ENCODE measurements at regions not wholly inside any gene's neighbourhood (a gene's known extent, or its start where the extent isn't known, plus 50 kb on each side); places are given as distances from the start of the nearest gene placed in this dataset.

DNA sequence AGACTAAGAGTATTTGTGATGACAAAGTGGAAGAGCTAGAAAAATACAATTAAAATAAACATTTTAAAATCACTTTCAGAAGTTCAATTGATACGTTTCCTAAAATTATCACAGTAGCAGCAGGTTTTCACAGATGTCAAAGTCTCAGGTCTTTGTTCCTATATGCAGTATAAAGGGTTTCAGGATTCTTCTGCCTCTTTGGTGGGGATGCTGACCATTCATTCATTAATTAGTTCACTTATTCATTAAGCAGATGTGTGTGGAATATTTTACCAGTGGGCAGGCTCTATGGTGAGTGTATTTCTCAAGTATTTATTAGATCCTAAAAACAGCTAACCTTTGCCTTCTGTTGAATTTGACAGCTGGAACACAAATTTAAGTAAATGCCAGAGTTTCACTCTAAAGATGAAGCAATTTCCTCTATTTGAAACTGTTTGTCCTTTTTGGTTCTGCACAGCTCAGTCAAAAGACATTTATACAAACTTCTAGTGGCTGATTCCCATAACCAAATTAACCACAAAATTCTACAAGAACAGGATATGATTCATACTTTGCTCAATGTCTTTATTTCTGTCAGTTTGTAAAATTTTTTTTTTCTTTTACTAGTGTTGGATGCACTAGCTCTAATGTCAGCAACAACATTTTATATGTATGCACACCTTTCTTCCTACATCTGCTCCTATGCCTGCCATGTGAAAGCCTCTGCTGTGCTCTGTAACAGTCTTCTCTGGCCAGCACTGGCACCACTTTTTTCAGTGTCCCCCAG is 75.9 kb upstream of the PRR16 start:
- in situ Hi-C loops (cut with MboI; ENCODE audit: low pct_unique_long_range_greater_than_20kb, low sequenced_read_pairs, unreplicated experiment), result no loop called here
- TF ChIP-seq, protein P1, sequence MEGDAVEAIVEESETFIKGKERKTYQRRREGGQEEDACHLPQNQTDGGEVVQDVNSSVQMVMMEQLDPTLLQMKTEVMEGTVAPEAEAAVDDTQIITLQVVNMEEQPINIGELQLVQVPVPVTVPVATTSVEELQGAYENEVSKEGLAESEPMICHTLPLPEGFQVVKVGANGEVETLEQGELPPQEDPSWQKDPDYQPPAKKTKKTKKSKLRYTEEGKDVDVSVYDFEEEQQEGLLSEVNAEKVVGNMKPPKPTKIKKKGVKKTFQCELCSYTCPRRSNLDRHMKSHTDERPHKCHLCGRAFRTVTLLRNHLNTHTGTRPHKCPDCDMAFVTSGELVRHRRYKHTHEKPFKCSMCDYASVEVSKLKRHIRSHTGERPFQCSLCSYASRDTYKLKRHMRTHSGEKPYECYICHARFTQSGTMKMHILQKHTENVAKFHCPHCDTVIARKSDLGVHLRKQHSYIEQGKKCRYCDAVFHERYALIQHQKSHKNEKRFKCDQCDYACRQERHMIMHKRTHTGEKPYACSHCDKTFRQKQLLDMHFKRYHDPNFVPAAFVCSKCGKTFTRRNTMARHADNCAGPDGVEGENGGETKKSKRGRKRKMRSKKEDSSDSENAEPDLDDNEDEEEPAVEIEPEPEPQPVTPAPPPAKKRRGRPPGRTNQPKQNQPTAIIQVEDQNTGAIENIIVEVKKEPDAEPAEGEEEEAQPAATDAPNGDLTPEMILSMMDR (IDR thresholded peaks at IDR 0.05; ENCODE audit: extremely low read depth, insufficient read depth, missing control alignments), result no peak
- no peak for DNase-seq (ENCODE audit: low spot score)

DNA sequence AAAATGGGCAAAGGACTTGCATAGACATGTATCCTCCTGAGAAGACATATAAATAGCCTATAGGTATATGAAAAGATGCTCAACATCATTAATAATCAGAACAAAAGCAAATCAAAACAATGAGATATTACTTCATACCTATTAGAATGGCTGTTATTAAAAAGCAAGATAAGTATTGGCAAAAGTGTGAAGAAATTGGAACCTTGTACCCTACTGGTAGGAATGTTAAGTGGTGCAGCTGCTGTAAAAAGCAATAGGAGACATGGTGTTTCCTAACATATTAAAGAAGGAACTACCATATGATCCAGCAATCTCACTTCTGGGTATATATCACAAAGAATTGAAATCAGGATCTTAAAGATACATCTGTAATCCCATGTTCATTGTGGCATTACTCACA is 69.8 kb upstream of the PRR16 start:
- TF ChIP-seq, protein P1 (IDR thresholded peaks at IDR 0.05; ENCODE audit: extremely low read depth, insufficient read depth, missing control alignments), result no peak
- in situ Hi-C loops (cut with MboI; ENCODE audit: low pct_unique_long_range_greater_than_20kb, low sequenced_read_pairs, unreplicated experiment), result no loop called here
- DNase-seq (ENCODE audit: low spot score), result no peak

DNA sequence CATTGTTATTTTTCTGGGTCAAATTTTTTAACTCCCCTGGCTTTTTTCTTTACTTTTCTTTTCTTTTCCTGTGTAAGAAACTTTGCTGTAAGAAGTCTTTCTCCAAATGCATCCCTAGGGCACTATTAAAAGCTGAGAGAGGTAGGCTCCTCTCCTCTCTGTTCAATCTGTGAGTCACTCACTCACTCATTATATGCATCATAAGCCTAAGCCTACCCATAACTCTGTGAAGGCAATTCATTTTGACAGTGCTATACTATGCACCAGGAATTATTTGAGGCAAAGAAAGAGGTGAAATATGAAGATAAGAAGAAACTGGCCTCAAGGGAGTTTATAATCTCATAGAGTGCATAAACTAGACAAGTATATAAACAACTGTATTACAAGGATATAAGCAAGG is 67.9 kb upstream of the PRR16 start:
- in situ Hi-C loops (cut with MboI; ENCODE audit: low pct_unique_long_range_greater_than_20kb, low sequenced_read_pairs, unreplicated experiment), result no loop called here
- no peak for DNase-seq (ENCODE audit: low spot score)
- TF ChIP-seq, protein P1 (IDR thresholded peaks at IDR 0.05; ENCODE audit: extremely low read depth, insufficient read depth, missing control alignments), result no peak

DNA sequence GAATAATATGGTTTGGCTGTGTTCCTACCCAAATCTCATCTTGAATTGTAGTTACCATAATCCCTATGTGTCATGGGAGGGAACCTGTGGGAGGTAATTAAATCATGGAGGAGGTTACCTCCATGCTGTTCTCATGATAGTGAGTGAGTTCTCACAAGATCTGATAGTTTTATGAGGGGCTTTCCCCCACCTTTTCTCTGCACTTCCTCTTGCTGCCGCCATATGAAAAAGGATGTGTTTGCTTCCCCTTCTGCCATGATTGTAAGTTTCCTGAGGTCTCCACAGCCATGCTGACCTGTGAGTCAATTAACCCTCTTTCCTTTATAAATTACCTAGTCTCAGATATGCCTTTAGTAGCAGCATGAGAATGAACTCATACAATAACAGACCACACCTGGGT is 63.7 kb upstream of the PRR16 start:
- in situ Hi-C loops (cut with MboI; ENCODE audit: low pct_unique_long_range_greater_than_20kb, low sequenced_read_pairs, unreplicated experiment), result no loop called here
- no peak for DNase-seq (ENCODE audit: low spot score)
- TF ChIP-seq, protein P1 (IDR thresholded peaks at IDR 0.05; ENCODE audit: extremely low read depth, insufficient read depth, missing control alignments), result no peak

DNA sequence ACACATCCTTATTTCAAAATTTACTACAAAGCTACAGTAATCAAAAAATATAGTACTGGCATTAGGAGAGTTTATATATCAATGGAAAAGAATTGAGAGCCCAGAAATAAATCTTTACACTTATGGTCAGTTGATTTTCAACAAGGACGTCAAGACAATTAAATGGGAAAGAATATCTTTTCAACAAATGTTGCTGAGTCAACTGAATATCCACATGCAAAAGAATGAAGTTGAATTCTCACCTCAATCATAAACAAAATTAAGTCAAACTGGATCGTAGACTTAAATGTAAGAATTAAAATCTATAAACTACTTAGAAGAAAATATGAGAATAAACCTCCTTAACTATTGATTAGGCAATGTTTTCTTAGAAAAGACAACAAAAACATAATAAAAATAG is 61.5 kb upstream of the PRR16 start:
- in situ Hi-C loops (cut with MboI; ENCODE audit: low pct_unique_long_range_greater_than_20kb, low sequenced_read_pairs, unreplicated experiment), result no loop called here
- TF ChIP-seq, protein P1 (IDR thresholded peaks at IDR 0.05; ENCODE audit: extremely low read depth, insufficient read depth, missing control alignments), result no peak
- DNase-seq (ENCODE audit: low spot score), result no peak

DNA sequence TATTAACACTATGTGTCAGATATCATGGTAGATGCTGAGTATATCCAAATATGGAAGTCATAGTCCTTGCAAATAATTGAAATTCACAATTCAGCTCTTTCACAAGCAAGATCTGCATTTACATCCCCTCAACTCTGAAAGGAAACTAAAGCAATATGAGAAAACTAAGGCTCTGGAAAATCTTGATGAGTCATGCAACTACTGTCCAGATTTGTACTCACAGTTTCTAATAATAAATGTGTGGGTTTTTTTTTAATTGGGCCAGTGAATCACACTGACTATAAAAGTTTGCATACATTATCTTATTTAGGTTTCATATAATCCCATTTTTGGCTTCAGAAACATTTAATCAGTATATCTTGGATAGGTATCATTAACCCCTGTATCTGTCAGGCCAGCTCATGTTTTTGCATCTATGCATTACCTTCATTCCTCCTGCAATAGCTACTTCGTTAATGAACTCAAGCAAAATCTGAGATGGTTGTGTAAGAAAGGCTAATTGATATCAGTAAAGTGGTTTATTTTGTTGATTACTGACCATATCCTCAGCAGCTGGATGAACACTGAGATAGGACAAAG is 58.7 kb upstream of the PRR16 start:
- in situ Hi-C loops (cut with MboI; ENCODE audit: low pct_unique_long_range_greater_than_20kb, low sequenced_read_pairs, unreplicated experiment), result no loop called here
- DNase-seq (ENCODE audit: low spot score), result no peak
- TF ChIP-seq, protein P1 (IDR thresholded peaks at IDR 0.05; ENCODE audit: extremely low read depth, insufficient read depth, missing control alignments), result no peak
